ENCODE measurements at regions not wholly inside any gene's neighbourhood (a gene's known extent, or its start where the extent isn't known, plus 50 kb on each side); places are given as distances from the start of the nearest gene placed in this dataset.

DNA sequence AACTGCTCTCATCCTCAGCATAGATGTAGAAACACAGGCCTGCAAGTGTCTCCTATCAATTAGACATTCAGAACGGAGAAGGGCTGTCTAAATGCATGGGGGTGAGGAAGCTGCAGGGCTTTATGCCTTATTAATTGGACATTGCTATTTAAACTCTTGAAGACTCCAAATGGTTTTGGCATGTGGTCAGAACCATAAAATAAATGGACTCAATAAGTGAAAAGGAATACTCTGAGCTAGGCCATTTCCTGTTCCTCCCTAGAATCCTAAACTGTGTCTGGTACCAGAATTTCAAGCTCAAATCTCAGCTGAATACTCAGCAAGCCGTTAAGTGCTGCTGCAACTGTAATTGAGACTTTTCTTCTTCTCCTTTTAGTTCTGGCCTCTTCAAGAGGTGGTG, 80.4 kb upstream of the C1orf87 start:
- BruUV-seq (replicated peaks), result no TSS peak

DNA sequence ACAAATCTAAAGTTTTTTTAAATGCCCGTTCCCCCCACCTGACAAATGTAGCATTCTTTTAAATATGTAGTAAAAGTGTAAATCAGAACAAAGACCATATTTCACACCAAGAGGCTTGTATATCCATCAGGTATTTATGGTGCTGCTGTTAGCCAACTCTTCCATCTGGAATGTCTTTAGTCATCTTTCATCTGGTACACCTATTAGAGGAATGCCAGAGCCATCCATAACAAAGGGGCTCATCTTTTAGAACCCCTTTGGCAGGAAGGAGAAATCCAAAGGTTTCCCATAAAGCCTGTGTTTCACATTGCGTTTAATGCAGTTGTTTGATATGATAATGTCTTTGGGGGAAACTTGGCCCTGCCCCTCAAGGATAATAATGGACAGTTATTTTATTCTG, 79.3 kb upstream of the C1orf87 start:
- TF ChIP-seq, protein P1, sequence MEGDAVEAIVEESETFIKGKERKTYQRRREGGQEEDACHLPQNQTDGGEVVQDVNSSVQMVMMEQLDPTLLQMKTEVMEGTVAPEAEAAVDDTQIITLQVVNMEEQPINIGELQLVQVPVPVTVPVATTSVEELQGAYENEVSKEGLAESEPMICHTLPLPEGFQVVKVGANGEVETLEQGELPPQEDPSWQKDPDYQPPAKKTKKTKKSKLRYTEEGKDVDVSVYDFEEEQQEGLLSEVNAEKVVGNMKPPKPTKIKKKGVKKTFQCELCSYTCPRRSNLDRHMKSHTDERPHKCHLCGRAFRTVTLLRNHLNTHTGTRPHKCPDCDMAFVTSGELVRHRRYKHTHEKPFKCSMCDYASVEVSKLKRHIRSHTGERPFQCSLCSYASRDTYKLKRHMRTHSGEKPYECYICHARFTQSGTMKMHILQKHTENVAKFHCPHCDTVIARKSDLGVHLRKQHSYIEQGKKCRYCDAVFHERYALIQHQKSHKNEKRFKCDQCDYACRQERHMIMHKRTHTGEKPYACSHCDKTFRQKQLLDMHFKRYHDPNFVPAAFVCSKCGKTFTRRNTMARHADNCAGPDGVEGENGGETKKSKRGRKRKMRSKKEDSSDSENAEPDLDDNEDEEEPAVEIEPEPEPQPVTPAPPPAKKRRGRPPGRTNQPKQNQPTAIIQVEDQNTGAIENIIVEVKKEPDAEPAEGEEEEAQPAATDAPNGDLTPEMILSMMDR (conservative IDR thresholded peaks at IDR 0.05; ENCODE audit: low read length), result no peak
- no peak for TF ChIP-seq EZH2phosphoT487 (IDR thresholded peaks at IDR 0.05; ENCODE audit: borderline replicate concordance, low read depth, low read length)
- no peaks in the 10 kb centered on the region for H3K36me3 ChIP-seq (ENCODE audit: insufficient read depth, low read length)
- H2AFZ ChIP-seq (ENCODE audit: low read length), result no peak overlapping the region
- H3K9me2 ChIP-seq (ENCODE audit: insufficient read depth, low read length), result no peaks in the 10 kb centered on the region
- no peak overlapping the region for H3K27ac ChIP-seq (ENCODE audit: low read depth, low read length, poor library complexity, severe bottlenecking)
- intact Hi-C loops (cut with micrococcal nuclease; ENCODE audit: unreplicated experiment), result no loop called here
- H3K9me3 ChIP-seq (ENCODE audit: low read length), result no peaks in the 10 kb centered on the region
- BruUV-seq (replicated peaks), result no TSS peak
- H4K20me1 ChIP-seq (ENCODE audit: insufficient read depth, low read length), result no peaks in the 10 kb centered on the region
- H3K4me2 ChIP-seq (ENCODE audit: low read length), result no peak overlapping the region
- no peaks in the 10 kb centered on the region for H3K4me1 ChIP-seq (ENCODE audit: insufficient read depth, low read length, poor library complexity, severe bottlenecking)
- H3K79me2 ChIP-seq (ENCODE audit: insufficient read depth, low read depth, low read length), result no peaks in the 10 kb centered on the region
- ChIA-PET POLR2A (no interaction called here), CTCF (ENCODE audit: unreplicated experiment) (no interaction called here)
- DNase-seq (ENCODE audit: low spot score), result no peak
- no peak overlapping the region for H3K4me3 ChIP-seq (ENCODE audit: low read depth, low read length, poor library complexity, severe bottlenecking)

More for the DNA sequence above, 80.4 kb upstream of the C1orf87 start:
- Histone ChIP-seq H3K4me3 (ENCODE audit: low read depth, low read length, poor library complexity, severe bottlenecking) (no peak overlapping the region), H3K79me2 (ENCODE audit: insufficient read depth, low read depth, low read length) (no peaks in the 10 kb centered on the region), H3K9me3 (ENCODE audit: low read length) (no peaks in the 10 kb centered on the region), H4K20me1 (ENCODE audit: insufficient read depth, low read length) (no peaks in the 10 kb centered on the region), H3K4me1 (ENCODE audit: insufficient read depth, low read length, poor library complexity, severe bottlenecking) (no peaks in the 10 kb centered on the region), H3K4me2 (ENCODE audit: low read length) (no peak overlapping the region), H2AFZ (ENCODE audit: low read length) (no peak overlapping the region), H3K36me3 (ENCODE audit: insufficient read depth, low read length) (no peaks in the 10 kb centered on the region), H3K9me2 (ENCODE audit: insufficient read depth, low read length) (no peaks in the 10 kb centered on the region), H3K27ac (ENCODE audit: low read depth, low read length, poor library complexity, severe bottlenecking) (no peak overlapping the region)
- no peak for DNase-seq (ENCODE audit: low spot score)
- TF ChIP-seq, protein P1 (conservative IDR thresholded peaks at IDR 0.05; ENCODE audit: low read length), result no peak
- TF ChIP-seq EZH2phosphoT487 (IDR thresholded peaks at IDR 0.05; ENCODE audit: borderline replicate concordance, low read depth, low read length), result no peak
- ChIA-PET POLR2A (no interaction called here), CTCF (ENCODE audit: unreplicated experiment) (no interaction called here)
- intact Hi-C loops (cut with micrococcal nuclease; ENCODE audit: unreplicated experiment), result no loop called here

DNA sequence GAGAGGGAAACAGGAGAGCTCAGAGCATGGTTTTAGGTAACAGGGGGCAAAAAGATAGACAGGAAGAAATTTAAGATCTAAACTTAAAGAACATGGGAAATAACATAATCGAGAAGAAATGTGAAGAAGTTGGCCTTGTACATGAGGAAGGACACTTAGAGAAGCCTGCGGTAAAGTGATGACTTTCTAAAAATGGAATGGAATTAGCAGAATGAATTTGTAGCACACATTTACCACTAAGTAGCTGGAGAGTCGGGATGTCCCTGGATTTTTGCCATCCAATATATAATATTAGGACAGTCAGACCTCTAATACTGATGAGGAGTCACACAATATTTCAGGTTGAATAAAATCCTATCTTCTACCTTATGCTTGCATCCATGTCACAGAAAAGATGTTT, 77.7 kb upstream of the C1orf87 start:
- Histone ChIP-seq H3K9me3 (ENCODE audit: low read length) (no peaks in the 10 kb centered on the region), H3K9me2 (ENCODE audit: insufficient read depth, low read length) (no peaks in the 10 kb centered on the region), H4K20me1 (ENCODE audit: insufficient read depth, low read length) (no peaks in the 10 kb centered on the region), H3K4me2 (ENCODE audit: low read length) (no peak overlapping the region), H3K27ac (ENCODE audit: low read depth, low read length, poor library complexity, severe bottlenecking) (no peak overlapping the region), H3K79me2 (ENCODE audit: insufficient read depth, low read depth, low read length) (no peaks in the 10 kb centered on the region), H3K4me3 (ENCODE audit: low read depth, low read length, poor library complexity, severe bottlenecking) (no peak overlapping the region), H3K4me1 (ENCODE audit: insufficient read depth, low read length, poor library complexity, severe bottlenecking) (no peaks in the 10 kb centered on the region), H3K36me3 (ENCODE audit: insufficient read depth, low read length) (no peaks in the 10 kb centered on the region), H2AFZ (ENCODE audit: low read length) (no peak overlapping the region)
- TF ChIP-seq EZH2phosphoT487 (IDR thresholded peaks at IDR 0.05; ENCODE audit: borderline replicate concordance, low read depth, low read length), result no peak
- TF ChIP-seq, protein P1 (conservative IDR thresholded peaks at IDR 0.05; ENCODE audit: low read length), result no peak
- BruUV-seq (replicated peaks), result no TSS peak
- DNase-seq (ENCODE audit: low spot score), result no peak
- ChIA-PET POLR2A (no interaction called here), CTCF (ENCODE audit: unreplicated experiment) (no interaction called here)
- intact Hi-C loops (cut with micrococcal nuclease; ENCODE audit: unreplicated experiment), result no loop called here

Measured in OCI-LY7 (cell line).